Activated naive CD8-positive, alpha-beta T cell treated with anti-CD3 and anti-CD28 coated beads, Interleukin-2, amount 10 ng/mL, durations not matched to agents 7 days and 5 days (primary cell): ENCODE measurements at regions not wholly inside any gene's neighbourhood (a gene's known extent, or its start where the extent isn't known, plus 50 kb on each side); places are given as distances from the start of the nearest gene placed in this dataset.
A peak's percentile ranks its signal among the peaks of the same experiment; 100 is the strongest.
"Not testable (repeated sequence)": the region's sequence is repeated elsewhere in the genome, so short reads cannot be mapped to it uniquely, and the experiment has no call there.

Experiments used
- ATAC-seq: fragments of 150-1000 bp; cut with Tn5 transposase; one replicate; pipeline ENCODE4 v1.10.0; 2021; ENCODE audit warnings: low read depth, moderate library complexity
- POLR2A ChIA-PET: fragments of 350-600 bp; sonication (Branson Sonifier 250); formaldehyde crosslinking; loops from one replicate; lab custom pipeline; 2021; ENCODE audit warnings: antibody characterized with exemption; lab: Charles Lee
- DNase-seq: peaks from one replicate; pipeline ENCODE4 v3.0.0; 2021
- H3K27ac Mint-ChIP-seq: one replicate; pipeline ENCODE4 v1.8.0; 2022; ENCODE audit warnings: mild to moderate bottlenecking, mixed read lengths
- H3K27me3 Mint-ChIP-seq: one replicate; pipeline ENCODE4 v1.8.0; 2022; ENCODE audit warnings: mild to moderate bottlenecking, moderate library complexity, mixed read lengths
- H3K36me3 Mint-ChIP-seq: one replicate; pipeline ENCODE4 v1.8.0; 2021; ENCODE audit warnings: mild to moderate bottlenecking, mixed read lengths
- H3K4me1 Mint-ChIP-seq: one replicate; pipeline ENCODE4 v1.8.0; 2021; ENCODE audit warnings: mixed read lengths
- H3K4me3 Mint-ChIP-seq: one replicate; pipeline ENCODE4 v1.8.0; 2022; ENCODE audit warnings: mild to moderate bottlenecking, moderate library complexity, mixed read lengths
- H3K9me3 Mint-ChIP-seq: one replicate; pipeline ENCODE4 v1.8.0; 2021; ENCODE audit warnings: mixed read lengths

DNA sequence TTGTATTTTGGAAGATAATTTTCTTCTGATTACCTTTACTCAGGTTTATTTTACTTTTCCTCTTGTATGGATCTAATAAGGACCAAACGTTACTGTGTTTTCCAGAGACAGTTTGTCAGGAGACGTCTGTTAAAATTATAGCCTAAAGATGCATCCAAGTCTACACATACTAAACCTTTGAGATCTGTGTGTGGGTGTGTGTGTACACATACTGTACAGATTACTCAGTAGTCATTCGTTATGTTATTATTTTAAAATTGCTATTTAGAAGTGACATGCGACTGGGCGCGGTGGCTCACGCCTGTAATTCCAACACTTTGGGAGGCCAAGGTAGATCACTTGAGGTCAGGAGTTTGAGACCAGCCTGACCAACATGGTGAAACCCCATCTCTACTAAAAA is 51.6 kb upstream of the CNTLN start:
- Mint-ChIP-seq H3K36me3 (no peaks in the 10 kb centered on the region), H3K4me3 (no peak overlapping the region), H3K27ac (no peak overlapping the region), H3K27me3 (no peaks in the 10 kb centered on the region), H3K4me1 (no peaks in the 10 kb centered on the region), H3K9me3 (no peaks in the 10 kb centered on the region)
- ATAC-seq (no peak), DNase-seq (no peak)
- POLR2A ChIA-PET = no interaction called here

DNA sequence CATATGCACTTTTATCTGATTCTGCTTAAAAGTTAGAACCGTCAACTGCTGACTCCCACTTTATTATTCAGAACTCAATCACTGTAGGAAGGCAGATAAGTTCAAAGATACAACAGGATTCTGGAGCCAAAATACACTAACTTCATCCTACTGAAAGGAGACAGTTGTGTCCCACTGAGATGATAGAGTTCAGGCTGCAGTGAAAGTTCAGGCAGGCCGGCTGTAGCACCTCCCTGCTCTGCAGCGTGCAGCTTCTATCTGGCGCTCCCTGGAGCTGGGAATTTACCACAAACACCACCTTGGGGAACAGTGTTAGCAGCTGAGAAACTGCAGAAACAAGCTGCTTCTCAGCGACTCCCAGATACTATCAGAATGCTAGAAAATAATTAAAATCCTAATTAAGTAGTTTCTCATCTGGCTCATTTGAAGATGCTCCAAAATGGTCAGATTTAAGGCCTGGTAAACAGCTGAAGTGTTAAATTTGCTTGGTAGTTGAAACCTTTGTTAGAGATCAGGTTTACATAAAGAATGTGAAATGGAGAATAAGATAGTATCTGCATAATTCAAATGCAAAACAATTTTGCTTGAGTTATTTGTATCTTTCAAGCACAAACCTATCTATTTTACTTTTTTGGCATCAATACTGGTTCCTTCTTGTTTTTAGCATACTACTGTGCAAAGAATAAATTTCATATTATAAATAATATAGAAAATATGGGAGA is 52.3 kb upstream of the CNTLN start:
- ATAC-seq (no peak), DNase-seq (no peak)
- no peak overlapping the region for H3K4me3 Mint-ChIP-seq
- H3K27me3 Mint-ChIP-seq = no peaks in the 10 kb centered on the region
- POLR2A ChIA-PET = no interaction called here
- H3K9me3 Mint-ChIP-seq = no peaks in the 10 kb centered on the region
- H3K36me3 Mint-ChIP-seq = no peaks in the 10 kb centered on the region
- H3K27ac Mint-ChIP-seq = no peak overlapping the region
- H3K4me1 Mint-ChIP-seq = no peaks in the 10 kb centered on the region

DNA sequence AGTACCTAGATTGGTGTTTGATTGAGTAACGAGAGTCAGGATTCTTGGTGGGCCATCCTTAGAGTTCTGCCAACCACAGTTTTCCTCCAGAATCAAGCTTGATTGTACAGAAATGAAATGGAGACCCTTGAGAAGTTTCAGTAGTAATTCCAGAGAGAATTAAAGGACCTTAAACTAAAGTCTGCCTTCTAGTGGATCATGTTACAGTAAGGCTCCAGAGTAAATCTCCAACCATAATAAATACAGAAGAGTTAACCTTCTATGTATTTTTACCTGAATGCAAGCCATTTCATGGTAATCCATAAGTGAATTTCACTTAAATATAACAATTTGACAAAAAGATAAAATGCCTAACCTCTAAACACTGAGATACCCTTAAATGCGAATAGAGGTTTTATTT is 53.0 kb upstream of the CNTLN start:
- Mint-ChIP-seq H3K36me3 (no peaks in the 10 kb centered on the region), H3K4me1 (no peaks in the 10 kb centered on the region), H3K27me3 (no peaks in the 10 kb centered on the region), H3K27ac (no peak overlapping the region), H3K4me3 (no peak overlapping the region), H3K9me3 (no peaks in the 10 kb centered on the region)
- POLR2A ChIA-PET = no interaction called here
- ATAC-seq = no peak
- DNase-seq = no peak

DNA sequence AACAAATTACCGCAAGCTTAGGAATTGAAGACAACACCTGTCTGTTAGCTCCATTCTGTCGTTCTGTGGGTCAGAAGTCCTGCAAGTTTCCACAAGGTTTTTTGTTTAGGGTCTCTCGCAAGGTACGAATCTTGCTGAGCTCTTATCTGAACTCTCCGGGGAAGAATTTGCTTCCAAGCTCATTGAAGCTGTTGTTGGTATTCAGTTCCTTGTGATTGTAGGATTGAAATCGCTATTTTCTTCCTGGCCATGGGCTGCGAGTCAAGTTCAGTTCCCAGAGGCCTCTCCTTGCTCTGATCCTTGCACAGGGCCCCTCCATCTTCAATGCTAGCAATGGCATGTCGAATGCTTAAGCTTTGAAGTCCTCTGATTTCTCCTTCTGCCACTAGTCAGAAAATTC is 53.5 kb upstream of the CNTLN start:
- POLR2A ChIA-PET = no interaction called here
- Mint-ChIP-seq H3K4me3 (no peak overlapping the region), H3K27ac (no peak overlapping the region), H3K27me3 (no peaks in the 10 kb centered on the region), H3K36me3 (no peaks in the 10 kb centered on the region), H3K9me3 (no peaks in the 10 kb centered on the region), H3K4me1 (no peaks in the 10 kb centered on the region)
- ATAC-seq (no peak), DNase-seq (no peak)

- Mint-ChIP-seq H3K9me3 (no peaks in the 10 kb centered on the region), H3K27me3 (no peaks in the 10 kb centered on the region), H3K27ac (no peak overlapping the region), H3K4me1 (no peaks in the 10 kb centered on the region), H3K4me3 (no peak overlapping the region), H3K36me3 (no peaks in the 10 kb centered on the region)
- ATAC-seq (no peak), DNase-seq (no peak)
- POLR2A ChIA-PET = no interaction called here
Measured at GRCh38 chr9:17075758-17076485, 58.9 kb upstream of the CNTLN start.

DNA sequence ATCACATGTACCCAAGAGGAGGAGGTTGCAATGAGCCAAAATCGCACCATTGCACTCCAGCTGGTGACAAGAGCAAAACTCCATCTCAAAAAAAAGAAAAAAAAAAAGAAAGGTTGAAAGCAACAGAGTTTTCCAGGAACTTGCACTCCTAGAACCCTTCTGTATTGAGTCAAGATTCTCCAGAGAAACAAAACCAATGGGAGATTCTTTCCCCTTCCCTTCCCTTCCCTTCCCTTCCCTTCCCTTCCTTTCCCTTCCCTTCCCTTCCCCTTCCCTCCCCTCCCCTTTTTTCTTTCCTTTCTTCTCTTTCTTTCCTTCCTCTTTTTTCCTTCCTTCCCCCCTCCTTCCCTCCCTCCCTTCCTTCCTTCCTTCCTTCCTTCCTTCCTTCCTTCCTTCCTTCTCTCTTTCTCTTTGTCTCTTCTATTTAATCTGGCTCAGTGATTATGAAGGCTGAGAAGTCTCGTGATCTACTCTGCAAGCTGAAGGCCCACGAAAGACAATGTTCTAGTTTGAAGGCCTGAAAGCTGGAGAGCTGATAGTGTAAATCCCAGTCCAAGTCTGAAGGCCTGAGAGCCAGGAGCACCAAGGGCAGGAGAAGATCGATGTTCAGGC is 59.6 kb upstream of the CNTLN start:
- POLR2A ChIA-PET = no interaction called here
- H3K27me3 Mint-ChIP-seq = no peaks in the 10 kb centered on the region
- H3K4me3 Mint-ChIP-seq = no peak overlapping the region
- no peak for DNase-seq
- no peaks in the 10 kb centered on the region for H3K4me1 Mint-ChIP-seq
- H3K9me3 Mint-ChIP-seq = no peaks in the 10 kb centered on the region
- H3K36me3 Mint-ChIP-seq = no peaks in the 10 kb centered on the region
- no peak for ATAC-seq
- H3K27ac Mint-ChIP-seq = no peak overlapping the region

GRCh38 chr9:17072563-17072962 is 62.3 kb upstream of the CNTLN start:
- H3K36me3 Mint-ChIP-seq, H3K4me1 Mint-ChIP-seq, H3K9me3 Mint-ChIP-seq, H3K4me3 Mint-ChIP-seq, DNase-seq, ATAC-seq, POLR2A ChIA-PET, H3K27me3 Mint-ChIP-seq, H3K27ac Mint-ChIP-seq: not testable (repeated sequence)

DNA sequence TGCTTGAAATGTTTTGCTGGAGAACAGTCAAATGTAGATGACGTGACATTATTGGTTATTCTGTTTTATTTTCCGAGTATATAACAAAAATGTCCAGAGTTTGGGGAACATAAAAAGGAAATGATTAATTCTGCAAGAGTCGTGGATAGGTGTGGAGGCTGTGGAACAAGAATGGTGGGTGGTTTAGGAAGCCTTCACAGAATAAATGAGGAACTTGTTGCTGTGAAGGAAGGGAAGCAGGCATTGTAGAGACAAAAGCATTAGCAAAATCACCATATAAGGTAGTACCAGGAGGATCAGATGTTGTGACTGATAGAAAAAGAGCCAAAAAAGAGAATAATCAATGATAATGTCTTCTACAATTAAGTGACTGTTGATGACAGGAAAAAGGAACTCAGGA is 66.2 kb upstream of the CNTLN start:
- no peak for DNase-seq
- no peak for ATAC-seq
- H3K36me3 Mint-ChIP-seq = no peaks in the 10 kb centered on the region
- H3K4me1 Mint-ChIP-seq = no peaks in the 10 kb centered on the region
- POLR2A ChIA-PET = no interaction called here
- H3K27ac Mint-ChIP-seq = no peak overlapping the region
- H3K27me3 Mint-ChIP-seq = no peaks in the 10 kb centered on the region
- no peaks in the 10 kb centered on the region for H3K9me3 Mint-ChIP-seq
- H3K4me3 Mint-ChIP-seq = no peak overlapping the region

- DNase-seq = no peak
- no peaks in the 10 kb centered on the region for H3K27me3 Mint-ChIP-seq
- no peak overlapping the region for H3K4me3 Mint-ChIP-seq
- no peaks in the 10 kb centered on the region for H3K36me3 Mint-ChIP-seq
- POLR2A ChIA-PET = no interaction called here
- no peaks in the 10 kb centered on the region for H3K4me1 Mint-ChIP-seq
- no peak for ATAC-seq
- no peak overlapping the region for H3K27ac Mint-ChIP-seq
- no peaks in the 10 kb centered on the region for H3K9me3 Mint-ChIP-seq
Measured at GRCh38 chr9:17065062-17065461, 69.8 kb upstream of the CNTLN start.

DNA sequence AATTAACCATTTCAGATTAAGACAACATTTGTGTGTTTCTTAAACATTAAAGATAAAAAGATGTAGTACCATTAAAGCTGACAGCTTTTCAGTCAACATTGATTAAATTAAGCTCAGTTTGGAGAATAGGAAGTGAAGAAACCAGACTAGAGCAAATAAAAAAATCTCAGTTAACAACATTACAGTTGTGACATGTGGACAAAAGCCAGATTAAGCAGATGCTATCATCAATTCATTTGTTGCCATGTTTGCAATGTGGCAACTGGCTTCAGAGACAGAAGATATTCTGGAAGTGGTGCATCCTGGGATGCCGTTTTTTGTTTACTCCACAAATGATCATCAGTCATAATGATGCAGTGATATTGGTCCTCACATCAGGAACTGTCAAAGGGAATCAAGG is 70.3 kb upstream of the CNTLN start:
- no peaks in the 10 kb centered on the region for H3K4me1 Mint-ChIP-seq
- H3K9me3 Mint-ChIP-seq = no peaks in the 10 kb centered on the region
- H3K27me3 Mint-ChIP-seq = no peaks in the 10 kb centered on the region
- H3K36me3 Mint-ChIP-seq = no peaks in the 10 kb centered on the region
- DNase-seq (no peak), ATAC-seq (no peak)
- no peak overlapping the region for H3K27ac Mint-ChIP-seq
- no peak overlapping the region for H3K4me3 Mint-ChIP-seq
- POLR2A ChIA-PET = no interaction called here

GRCh38 chr9:17063535-17064135 is 71.2 kb upstream of the CNTLN start:
- ATAC-seq (peak; percentile 66), DNase-seq (no peak)
- H3K9me3 Mint-ChIP-seq = no peaks in the 10 kb centered on the region
- H3K4me1 Mint-ChIP-seq = no peaks in the 10 kb centered on the region
- POLR2A ChIA-PET = no interaction called here
- H3K4me3 Mint-ChIP-seq = no peak overlapping the region
- H3K36me3 Mint-ChIP-seq = no peaks in the 10 kb centered on the region
- no peak overlapping the region for H3K27ac Mint-ChIP-seq
- no peaks in the 10 kb centered on the region for H3K27me3 Mint-ChIP-seq

DNA sequence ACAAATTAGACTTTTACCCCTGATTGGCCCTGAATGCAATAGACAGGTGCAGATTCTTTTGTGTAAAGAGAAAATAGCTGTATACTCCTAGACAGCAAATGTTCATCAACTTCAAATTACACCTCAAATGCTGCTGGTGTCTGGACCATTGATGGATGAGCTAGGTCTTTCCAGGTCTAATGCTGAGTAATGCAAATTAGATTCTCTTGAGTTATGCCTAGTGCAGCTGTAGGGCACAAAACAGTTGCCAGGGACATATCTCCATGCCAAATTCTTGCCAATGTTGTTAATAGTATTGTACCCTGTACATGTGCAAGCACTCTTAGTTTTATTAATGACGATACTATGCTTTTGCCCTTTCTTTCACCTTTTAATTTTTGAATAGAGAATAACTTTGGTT is 72.3 kb upstream of the CNTLN start:
- no peaks in the 10 kb centered on the region for H3K27me3 Mint-ChIP-seq
- DNase-seq (no peak), ATAC-seq (no peak)
- no peak overlapping the region for H3K4me3 Mint-ChIP-seq
- no peaks in the 10 kb centered on the region for H3K9me3 Mint-ChIP-seq
- H3K36me3 Mint-ChIP-seq = no peaks in the 10 kb centered on the region
- POLR2A ChIA-PET = no interaction called here
- H3K4me1 Mint-ChIP-seq = no peaks in the 10 kb centered on the region
- no peak overlapping the region for H3K27ac Mint-ChIP-seq

DNA sequence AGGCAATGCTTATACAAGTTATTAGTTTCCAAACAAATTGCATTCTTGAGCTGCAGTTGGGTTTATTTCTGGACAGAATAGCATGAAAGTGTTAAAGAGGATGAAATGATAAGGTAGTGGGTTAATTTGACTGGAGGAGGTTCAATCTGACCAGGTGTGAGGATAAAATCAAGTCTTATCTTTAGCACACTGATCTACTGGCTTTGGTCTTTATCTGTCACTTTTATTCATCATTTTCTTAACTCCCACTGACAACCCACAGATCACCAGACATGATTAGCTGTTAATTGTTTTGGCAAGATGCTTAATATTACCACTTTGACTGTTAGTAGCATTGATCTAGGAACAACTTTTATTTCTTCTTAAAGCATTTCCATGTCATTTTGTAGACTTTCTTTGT is 74.4 kb upstream of the CNTLN start:
- Mint-ChIP-seq H3K36me3 (no peaks in the 10 kb centered on the region), H3K4me1 (no peaks in the 10 kb centered on the region), H3K4me3 (no peak overlapping the region), H3K27me3 (no peaks in the 10 kb centered on the region), H3K27ac (no peak overlapping the region), H3K9me3 (no peaks in the 10 kb centered on the region)
- POLR2A ChIA-PET = no interaction called here
- ATAC-seq = no peak
- no peak for DNase-seq

DNA sequence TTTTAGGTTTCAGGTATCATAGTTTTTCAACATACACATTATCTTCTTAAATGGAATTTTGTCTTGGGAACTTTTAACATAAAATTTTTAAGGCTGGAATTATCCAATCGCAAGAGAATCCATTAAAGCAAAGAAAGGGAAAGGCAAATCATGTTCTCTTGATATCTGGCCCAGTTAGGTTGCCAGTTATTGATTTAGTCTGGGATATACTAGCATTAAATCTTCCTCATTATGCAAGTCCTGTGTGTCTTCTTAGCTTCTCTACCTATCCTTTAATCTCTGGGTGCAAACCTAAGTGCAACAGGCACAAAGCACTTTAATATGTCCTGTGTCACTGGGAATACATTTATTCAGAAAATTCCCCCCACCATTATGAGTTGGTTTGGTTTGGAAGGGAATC is 75.4 kb upstream of the CNTLN start:
- no peaks in the 10 kb centered on the region for H3K9me3 Mint-ChIP-seq
- ATAC-seq = no peak
- POLR2A ChIA-PET = no interaction called here

More for the DNA sequence above, 75.4 kb upstream of the CNTLN start:
- Mint-ChIP-seq H3K36me3 (no peaks in the 10 kb centered on the region), H3K27me3 (no peaks in the 10 kb centered on the region), H3K27ac (no peak overlapping the region), H3K4me3 (no peak overlapping the region), H3K4me1 (no peaks in the 10 kb centered on the region)
- no peak for DNase-seq
